ENCODE measurements at regions not wholly inside any gene's neighbourhood (a gene's known extent, or its start where the extent isn't known, plus 50 kb on each side); places are given as distances from the start of the nearest gene placed in this dataset.

DNA sequence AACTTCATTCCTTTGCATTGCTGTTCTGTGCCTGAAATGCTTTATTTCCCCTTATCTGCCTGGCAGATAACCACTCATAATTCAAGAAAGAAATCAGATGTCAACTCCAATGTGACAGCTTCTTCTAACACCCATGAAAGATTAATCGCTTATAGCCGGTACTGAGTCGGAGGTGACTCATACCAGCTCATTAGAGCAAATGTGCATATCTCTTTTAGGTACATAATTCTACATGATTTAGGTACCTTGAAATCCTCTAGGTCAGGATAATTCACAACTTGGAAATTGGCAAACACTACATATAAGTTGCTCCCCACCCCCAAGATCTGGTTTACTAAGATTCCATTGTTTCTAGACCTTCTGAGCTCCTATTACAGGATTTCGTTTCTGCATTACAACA lies 554.4 kb upstream of the SORCS1 start:
- no peak for DNase-seq

GRCh38 chr10:107717046-107717445 lies 552.5 kb upstream of the SORCS1 start:
- DNase-seq = no peak

DNA sequence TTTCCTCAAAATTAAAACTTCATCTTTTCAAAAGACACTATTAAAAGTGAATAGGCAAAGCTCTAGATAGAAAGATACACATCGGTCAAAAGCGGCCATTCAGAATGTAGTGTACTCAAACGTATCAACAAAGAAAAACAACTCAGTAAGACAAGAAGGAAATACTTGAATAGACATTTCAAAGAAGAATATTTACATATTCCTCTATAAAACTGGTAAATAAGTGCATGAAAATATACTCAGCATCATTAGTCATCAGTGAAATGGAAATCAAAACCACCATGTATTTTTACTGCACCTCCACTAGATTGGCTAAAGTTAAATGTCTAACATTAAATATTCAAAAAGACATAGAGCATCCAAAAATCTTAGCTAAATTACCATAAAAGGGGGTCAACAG lies 551.1 kb upstream of the SORCS1 start:
- no peak for DNase-seq

DNA sequence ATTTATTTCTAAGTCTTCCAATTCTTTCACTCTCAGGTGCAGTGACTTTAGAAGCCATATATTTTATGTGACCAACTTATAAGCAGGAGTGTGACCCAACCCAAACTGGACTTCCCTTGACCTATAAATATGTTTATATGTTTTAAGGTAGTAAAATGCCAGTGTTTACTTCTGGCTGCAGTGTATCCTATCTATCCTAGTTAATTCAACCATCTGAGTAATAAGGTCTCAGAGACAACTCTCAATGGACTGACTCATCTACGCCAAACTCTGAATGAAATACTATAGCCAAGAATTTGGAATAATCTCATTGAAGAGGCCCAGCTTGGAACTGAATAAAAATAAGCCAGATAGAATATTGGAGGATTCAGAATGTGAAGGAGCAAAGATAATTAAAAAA lies 544.5 kb upstream of the SORCS1 start:
- DNase-seq = no peak

- no peak for DNase-seq
These were observed 541.7 kb upstream of the SORCS1 start for GRCh38 chr10:107706096-107706725.

- DNase-seq = no peak
These were observed 537.4 kb upstream of the SORCS1 start for GRCh38 chr10:107701943-107702342.

- no peak for DNase-seq
These were observed 527.6 kb upstream of the SORCS1 start for GRCh38 chr10:107692072-107692471.

- no peak for DNase-seq
These were observed 524.8 kb upstream of the SORCS1 start for GRCh38 chr10:107689323-107689722.

- no peak for DNase-seq
These were observed 523.2 kb upstream of the SORCS1 start for GRCh38 chr10:107687701-107688100.

GRCh38 chr10:107686095-107686494 lies 521.6 kb upstream of the SORCS1 start:
- DNase-seq = no peak

GRCh38 chr10:107671960-107672359 lies 507.5 kb upstream of the SORCS1 start:
- no peak for DNase-seq

DNA sequence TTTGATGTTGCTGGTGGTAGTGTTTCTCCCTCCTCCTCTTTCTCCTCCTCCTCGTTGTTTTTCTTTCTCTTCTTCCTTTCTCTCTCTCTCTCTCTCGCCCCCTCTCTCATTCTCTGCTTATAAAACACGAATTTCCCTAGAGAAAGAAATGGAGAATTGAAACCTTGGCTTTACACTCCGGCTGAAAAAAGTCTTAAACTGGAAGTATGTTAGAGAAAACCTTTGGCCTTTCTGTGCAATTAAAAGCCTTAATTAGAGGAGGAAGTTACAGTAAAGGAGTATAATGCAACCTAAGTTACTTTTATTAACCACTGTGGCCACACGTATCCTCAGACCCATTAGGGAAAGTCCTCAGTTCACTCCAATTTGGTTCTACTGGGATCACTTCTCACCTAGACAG lies 501.7 kb upstream of the SORCS1 start:
- DNase-seq = no peak

DNA sequence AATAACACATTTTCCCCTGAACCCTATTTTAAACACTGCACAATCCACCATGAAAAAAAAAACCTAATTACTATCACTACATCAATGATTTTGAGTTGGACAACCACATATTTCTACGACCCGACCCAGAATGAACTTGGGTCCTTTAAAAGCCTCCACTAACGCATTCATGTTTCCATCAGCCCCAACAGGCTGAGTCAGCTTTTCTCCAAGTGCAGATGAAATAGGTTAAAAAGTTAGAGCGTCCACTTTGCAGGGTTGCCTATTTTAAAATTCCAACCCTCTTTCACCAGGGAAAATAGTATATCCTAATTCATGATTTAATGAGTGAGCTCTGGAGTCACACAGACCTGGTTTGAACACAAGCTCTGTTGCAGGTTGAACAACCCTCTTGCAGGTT lies 501.0 kb upstream of the SORCS1 start:
- no peak for DNase-seq

DNA sequence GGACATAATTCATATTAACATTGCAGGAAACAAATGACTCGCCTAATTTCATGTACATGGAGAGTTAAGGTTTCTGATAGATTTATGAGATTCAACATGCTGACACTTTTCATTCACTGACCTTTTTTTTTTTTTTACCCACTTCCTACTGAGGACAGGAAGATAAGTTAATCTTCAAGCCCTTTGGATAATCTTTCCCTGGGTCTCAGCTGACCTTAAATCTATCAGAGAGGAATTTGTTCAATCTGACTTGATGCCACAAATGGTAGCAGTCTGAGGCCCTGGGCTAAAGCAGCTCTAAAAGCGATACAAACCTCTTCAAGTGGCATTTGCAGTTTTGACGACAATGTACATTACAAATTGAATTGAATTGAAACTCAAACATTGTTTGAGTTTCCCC lies 493.3 kb upstream of the SORCS1 start:
- no peak for DNase-seq

DNA sequence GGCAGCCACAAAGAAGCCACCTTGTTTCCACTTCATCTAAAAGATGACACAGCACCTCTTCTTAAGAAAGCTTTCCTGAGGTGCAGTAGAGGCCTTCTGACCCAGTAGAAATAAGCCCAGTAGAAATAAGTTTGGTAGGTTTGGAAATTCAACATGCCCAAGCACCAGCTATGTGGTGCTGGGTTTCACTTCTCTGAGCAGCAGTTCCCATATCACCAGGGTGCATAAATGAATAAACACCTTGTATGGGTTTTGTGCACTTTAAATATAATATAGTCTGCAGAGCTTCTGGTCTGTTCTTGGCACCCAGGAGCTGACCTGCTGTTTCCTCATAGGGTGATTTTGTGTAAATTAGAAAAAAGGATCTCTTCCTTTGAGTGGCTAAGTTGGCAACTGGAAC lies 492.4 kb upstream of the SORCS1 start:
- no peak for DNase-seq

DNA sequence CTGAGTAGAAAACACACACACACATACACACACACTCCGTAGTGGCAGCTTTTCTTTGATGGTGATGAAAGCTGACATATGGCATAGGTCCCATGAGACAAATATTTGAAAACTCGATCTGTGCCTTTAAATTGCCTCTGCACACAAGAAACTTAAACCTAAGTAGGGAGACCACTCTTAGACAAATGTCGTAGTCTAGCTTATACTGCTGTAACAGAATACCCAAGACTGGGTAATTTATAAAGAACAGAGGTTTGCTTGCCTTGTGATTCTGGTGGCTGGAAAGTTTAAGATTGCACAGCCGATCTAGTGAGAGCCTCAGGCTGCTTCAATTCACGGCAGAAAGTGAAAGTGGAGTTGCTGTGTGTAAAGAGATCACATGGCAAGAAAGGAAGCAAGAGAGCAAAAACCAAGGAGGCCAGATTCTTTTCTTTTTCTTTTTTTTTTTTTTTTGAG lies 489.4 kb upstream of the SORCS1 start:
- no peak for DNase-seq

DNA sequence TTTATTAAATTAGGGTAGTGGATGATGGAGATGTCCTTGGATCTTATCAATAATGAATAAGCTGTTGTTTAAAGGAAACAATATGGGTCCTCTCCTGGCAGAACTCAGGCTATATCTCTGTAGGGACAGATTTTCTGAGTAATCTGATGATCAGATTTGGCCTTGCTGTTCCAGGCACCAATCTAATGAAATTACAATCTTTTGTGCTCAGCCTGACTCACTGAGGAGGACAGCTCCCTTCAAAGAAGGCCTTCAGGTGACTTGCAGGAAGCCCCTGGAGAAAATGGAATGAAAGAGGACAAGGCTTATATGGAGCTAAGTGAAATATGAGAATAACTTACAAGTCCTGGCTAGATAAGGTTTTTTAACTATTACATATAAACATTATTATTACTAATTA lies 486.4 kb upstream of the SORCS1 start:
- DNase-seq = no peak

GRCh38 chr10:107649249-107649648 lies 484.7 kb upstream of the SORCS1 start:
- DNase-seq = no peak

- no peak for DNase-seq
These were observed 483.0 kb upstream of the SORCS1 start for GRCh38 chr10:107647462-107647861.

GRCh38 chr10:107631876-107632275 lies 467.4 kb upstream of the SORCS1 start:
- no peak for DNase-seq

GRCh38 chr10:107626862-107627261 lies 462.4 kb upstream of the SORCS1 start:
- DNase-seq = no peak

- DNase-seq = no peak
These were observed 458.8 kb upstream of the SORCS1 start for GRCh38 chr10:107623292-107623691.

DNA sequence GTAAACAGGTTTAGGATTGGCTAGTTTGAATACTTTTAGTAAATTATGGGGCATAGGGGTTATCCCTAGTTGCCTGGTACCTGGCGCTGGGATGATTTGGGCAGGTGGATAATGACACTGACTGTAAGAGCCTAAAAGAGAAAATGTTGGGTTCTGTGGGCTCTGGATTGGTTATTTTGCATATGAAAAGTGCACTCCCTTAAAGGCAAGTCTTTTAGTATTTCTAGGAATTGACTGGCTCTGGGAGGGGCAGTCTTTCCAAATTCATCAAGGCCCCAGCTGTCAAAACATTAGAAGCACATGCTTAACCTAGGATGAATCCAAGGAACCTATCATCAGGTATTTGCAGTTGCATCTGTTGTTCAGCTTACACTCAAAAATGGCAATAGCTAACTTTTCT lies 454.6 kb upstream of the SORCS1 start:
- no peak for DNase-seq

GRCh38 chr10:107618504-107618994 lies 454.0 kb upstream of the SORCS1 start:
- DNase-seq = no peak

Measured in NCI-H1092 treated with DMSO at 0.1 percent for 48 hours (cell line).